ENCODE measurements at regions not wholly inside any gene's neighbourhood (a gene's known extent, or its start where the extent isn't known, plus 50 kb on each side); places are given as distances from the start of the nearest gene placed in this dataset.
"Not testable (repeated sequence)": the region's sequence is repeated elsewhere in the genome, so short reads cannot be mapped to it uniquely, and the experiment has no call there.

- DNase-seq (no peak), ATAC-seq (ENCODE audit: low read depth in 2 of 2) (no peak)
- Mint-ChIP-seq H3K36me3 (no peaks in the 10 kb centered on the region), H3K27ac (peak overlapping the region; percentile 91 to 99 (median 93)), H3K4me1 (peaks cover 8 to 32% (median 16%) of the 10 kb centered on the region in 4 donors), H3K4me3 (peak overlapping the region; percentile 81 to 91 (median 88)), H3K9me3 (peaks cover 0 to 2% (median 0%) of the 10 kb centered on the region in 7 donors), H3K27me3 (peaks cover 5% of the 10 kb centered on the region)
- H3K4me1 ChIP-seq (ENCODE audit: control insufficient read depth, insufficient read depth, low read length, poor library complexity, severe bottlenecking): peaks cover 25% of the 10 kb centered on the region
- no peaks in the 10 kb centered on the region for H3K36me3 ChIP-seq (ENCODE audit: control insufficient read depth, insufficient read depth, low read length)
- H3K9me3 ChIP-seq (ENCODE audit: control insufficient read depth in 2 of 2, low read length in 2 of 2): no peaks in the 10 kb centered on the region
- H3K4me3 ChIP-seq (ENCODE audit: low read depth, low read length): peak overlapping the region; percentile 57
- no peak overlapping the region for H3K27ac ChIP-seq (ENCODE audit: insufficient read depth, low read length, poor library complexity, severe bottlenecking)
- no peaks in the 10 kb centered on the region for H3K27me3 ChIP-seq (ENCODE audit: control insufficient read depth, insufficient read depth, low read length)
Observed at GRCh38 chr6:170089963-170090362, 200.9 kb downstream of the DLL1 start.

- peak overlapping the region; percentile 51 for H3K27ac ChIP-seq (ENCODE audit: insufficient read depth, low read length, poor library complexity, severe bottlenecking)
- peak overlapping the region; percentile 24 for H3K4me3 ChIP-seq (ENCODE audit: low read depth, low read length)
- Mint-ChIP-seq H3K4me1 (peaks cover 8 to 32% (median 16%) of the 10 kb centered on the region in 4 donors), H3K36me3 (no peaks in the 10 kb centered on the region), H3K27me3 (peaks cover 5% of the 10 kb centered on the region), H3K4me3 (peak overlapping the region in 3 of 4 donors; percentile 81 to 91 (median 88)), H3K9me3 (peaks cover 0 to 3% (median 0%) of the 10 kb centered on the region in 7 donors), H3K27ac (peak overlapping the region; percentile 92 to 99 (median 96))
- no peaks in the 10 kb centered on the region for H3K27me3 ChIP-seq (ENCODE audit: control insufficient read depth, insufficient read depth, low read length)
- H3K9me3 ChIP-seq (ENCODE audit: control insufficient read depth in 2 of 2, low read length in 2 of 2): no peaks in the 10 kb centered on the region
- H3K4me1 ChIP-seq (ENCODE audit: control insufficient read depth, insufficient read depth, low read length, poor library complexity, severe bottlenecking): peaks cover 25% of the 10 kb centered on the region
- ATAC-seq (ENCODE audit: low read depth in 2 of 2) (no peak), DNase-seq (no peak)
- no peaks in the 10 kb centered on the region for H3K36me3 ChIP-seq (ENCODE audit: control insufficient read depth, insufficient read depth, low read length)
Observed at GRCh38 chr6:170088582-170088955, 202.3 kb downstream of the DLL1 start.

- Histone ChIP-seq H3K4me3 (ENCODE audit: low read depth, low read length) (peak overlapping the region; percentile 24), H3K36me3 (ENCODE audit: control insufficient read depth, insufficient read depth, low read length) (no peaks in the 10 kb centered on the region), H3K9me3 (ENCODE audit: control insufficient read depth in 2 of 2, low read length in 2 of 2) (no peaks in the 10 kb centered on the region), H3K4me1 (ENCODE audit: control insufficient read depth, insufficient read depth, low read length, poor library complexity, severe bottlenecking) (peaks cover 25% of the 10 kb centered on the region), H3K27me3 (ENCODE audit: control insufficient read depth, insufficient read depth, low read length) (no peaks in the 10 kb centered on the region), H3K27ac (ENCODE audit: insufficient read depth, low read length, poor library complexity, severe bottlenecking) (peak overlapping the region; percentile 51)
- peaks cover 5% of the 10 kb centered on the region for H3K27me3 Mint-ChIP-seq
- H3K4me1 Mint-ChIP-seq: peaks cover 8 to 32% (median 17%) of the 10 kb centered on the region in 4 donors
- no peaks in the 10 kb centered on the region for H3K36me3 Mint-ChIP-seq
- H3K9me3 Mint-ChIP-seq: peaks cover 0 to 3% (median 0%) of the 10 kb centered on the region in 7 donors
- peak; percentile 22 to 87 (median 41) for DNase-seq
- peak overlapping the region; percentile 81 to 93 (median 90) for H3K4me3 Mint-ChIP-seq
- peak; percentile 68 to 71 for ATAC-seq (ENCODE audit: low read depth in 2 of 2)
- H3K27ac Mint-ChIP-seq: peak overlapping the region; percentile 92 to 99 (median 96)
Observed at GRCh38 chr6:170087941-170088581, 202.8 kb downstream of the DLL1 start.

- ATAC-seq (ENCODE audit: low read depth in 2 of 2): not testable (repeated sequence)
Observed at GRCh38 chr6:170087421-170087780, 203.5 kb downstream of the DLL1 start.

GRCh38 chr6:170086639-170087420 is 204.0 kb downstream of the DLL1 start:
- Histone ChIP-seq H3K4me1 (ENCODE audit: control insufficient read depth, insufficient read depth, low read length, poor library complexity, severe bottlenecking) (peaks cover 25% of the 10 kb centered on the region), H3K9me3 (ENCODE audit: control insufficient read depth in 2 of 2, low read length in 2 of 2) (no peaks in the 10 kb centered on the region), H3K36me3 (ENCODE audit: control insufficient read depth, insufficient read depth, low read length) (no peaks in the 10 kb centered on the region), H3K4me3 (ENCODE audit: low read depth, low read length) (no peak overlapping the region), H3K27me3 (ENCODE audit: control insufficient read depth, insufficient read depth, low read length) (no peaks in the 10 kb centered on the region), H3K27ac (ENCODE audit: insufficient read depth, low read length, poor library complexity, severe bottlenecking) (no peak overlapping the region)
- Mint-ChIP-seq H3K9me3 (peaks cover 0 to 3% (median 0%) of the 10 kb centered on the region in 7 donors), H3K4me3 (peak overlapping the region; percentile 23 to 90 (median 72)), H3K27ac (peak overlapping the region; percentile 15 to 98 (median 86)), H3K27me3 (peaks cover 5% of the 10 kb centered on the region), H3K36me3 (no peaks in the 10 kb centered on the region), H3K4me1 (peaks cover 8 to 34% (median 18%) of the 10 kb centered on the region in 4 donors)
- ATAC-seq (ENCODE audit: low read depth in 2 of 2) (no peak), DNase-seq (no peak)

More at GRCh38 chr6:170087421-170087780, 203.5 kb downstream of the DLL1 start:
- H3K36me3 Mint-ChIP-seq; H3K27ac Mint-ChIP-seq; H3K9me3 Mint-ChIP-seq; H3K27me3 ChIP-seq (ENCODE audit: control insufficient read depth, insufficient read depth, low read length); H3K36me3 ChIP-seq (ENCODE audit: control insufficient read depth, insufficient read depth, low read length); H3K27me3 Mint-ChIP-seq; H3K9me3 ChIP-seq (ENCODE audit: control insufficient read depth in 2 of 2, low read length in 2 of 2); H3K4me3 ChIP-seq (ENCODE audit: low read depth, low read length): not testable (repeated sequence)
- Mint-ChIP-seq H3K4me3 (peak overlapping the region in 1 of 4 donors; percentile 90), H3K4me1 (peaks cover 8 to 34% (median 18%) of the 10 kb centered on the region in 4 donors)
- peak overlapping the region; percentile 51 for H3K27ac ChIP-seq (ENCODE audit: insufficient read depth, low read length, poor library complexity, severe bottlenecking)
- peak in 1 of 3 donors; percentile 12 for DNase-seq
- H3K4me1 ChIP-seq (ENCODE audit: control insufficient read depth, insufficient read depth, low read length, poor library complexity, severe bottlenecking): peaks cover 25% of the 10 kb centered on the region

- Mint-ChIP-seq H3K4me1 (peaks cover 8 to 34% (median 18%) of the 10 kb centered on the region in 4 donors), H3K36me3 (no peaks in the 10 kb centered on the region), H3K4me3 (peak overlapping the region in 3 of 4 donors; percentile 27 to 90 (median 30)), H3K27me3 (peaks cover 5% of the 10 kb centered on the region), H3K9me3 (peaks cover 0 to 3% (median 0%) of the 10 kb centered on the region in 7 donors), H3K27ac (peak overlapping the region in 2 of 3 donors; percentile 53 to 63)
- ATAC-seq (ENCODE audit: low read depth in 2 of 2) (no peak), DNase-seq (no peak)
- Histone ChIP-seq H3K27me3 (ENCODE audit: control insufficient read depth, insufficient read depth, low read length) (no peaks in the 10 kb centered on the region), H3K9me3 (ENCODE audit: control insufficient read depth in 2 of 2, low read length in 2 of 2) (no peaks in the 10 kb centered on the region), H3K4me3 (ENCODE audit: low read depth, low read length) (no peak overlapping the region), H3K27ac (ENCODE audit: insufficient read depth, low read length, poor library complexity, severe bottlenecking) (no peak overlapping the region), H3K36me3 (ENCODE audit: control insufficient read depth, insufficient read depth, low read length) (no peaks in the 10 kb centered on the region), H3K4me1 (ENCODE audit: control insufficient read depth, insufficient read depth, low read length, poor library complexity, severe bottlenecking) (peaks cover 25% of the 10 kb centered on the region)
Observed at GRCh38 chr6:170085475-170086401, 205.1 kb downstream of the DLL1 start.

GRCh38 chr6:170084166-170084730 is 206.6 kb downstream of the DLL1 start:
- Mint-ChIP-seq H3K27ac (no peak overlapping the region), H3K4me1 (peaks cover 2 to 19% (median 10%) of the 10 kb centered on the region in 4 donors), H3K36me3 (no peaks in the 10 kb centered on the region), H3K4me3 (peak overlapping the region in 1 of 4 donors; percentile 75), H3K9me3 (peaks cover 0 to 3% (median under 1%) of the 10 kb centered on the region in 7 donors), H3K27me3 (peaks cover 2% of the 10 kb centered on the region)
- Histone ChIP-seq H3K36me3 (ENCODE audit: control insufficient read depth, insufficient read depth, low read length) (no peaks in the 10 kb centered on the region), H3K27me3 (ENCODE audit: control insufficient read depth, insufficient read depth, low read length) (no peaks in the 10 kb centered on the region), H3K27ac (ENCODE audit: insufficient read depth, low read length, poor library complexity, severe bottlenecking) (no peak overlapping the region), H3K4me1 (ENCODE audit: control insufficient read depth, insufficient read depth, low read length, poor library complexity, severe bottlenecking) (peaks cover 15% of the 10 kb centered on the region), H3K9me3 (ENCODE audit: control insufficient read depth in 2 of 2, low read length in 2 of 2) (no peaks in the 10 kb centered on the region), H3K4me3 (ENCODE audit: low read depth, low read length) (no peak overlapping the region)
- DNase-seq (no peak), ATAC-seq (ENCODE audit: low read depth in 2 of 2) (no peak)
